Right lung (tissue), 2 donors: ENCODE measurements at regions not wholly inside any gene's neighbourhood (a gene's known extent, or its start where the extent isn't known, plus 50 kb on each side); places are given as distances from the start of the nearest gene placed in this dataset.
"Not testable (repeated sequence)": the region's sequence is repeated elsewhere in the genome, so short reads cannot be mapped to it uniquely, and the experiment has no call there.

ENCODE experiments used
- DNase-seq, 2 donors: peaks; one replicate each; pipeline ENCODE4 v3.0.0-alpha.2; 2013

GRCh38 chr12:46519407-46519806 lies 146.8 kb upstream of the SLC38A2 start:
- no peak for DNase-seq

GRCh38 chr12:46518729-46519128 lies 146.2 kb upstream of the SLC38A2 start:
- DNase-seq = peak in 1 of 2 donors; percentile 36

DNA sequence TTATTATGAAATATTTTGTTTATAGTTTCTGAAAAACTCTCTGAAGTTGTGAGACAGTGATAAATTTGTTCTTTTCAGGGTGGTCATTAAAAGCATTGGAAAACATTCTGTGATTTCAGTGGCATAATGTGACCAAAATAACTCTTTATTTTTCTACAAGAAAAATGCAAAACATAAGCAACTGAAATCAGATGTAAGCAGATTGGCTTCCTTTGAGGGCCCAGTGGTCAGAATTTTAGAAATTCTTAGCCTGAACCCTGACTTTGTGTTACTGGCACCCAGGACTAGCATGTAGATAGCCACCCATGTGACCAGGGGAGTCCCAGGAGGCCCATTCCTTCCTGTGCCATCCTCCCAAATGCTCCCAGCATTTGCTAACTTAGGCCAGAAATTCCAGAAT lies 145.6 kb upstream of the SLC38A2 start:
- DNase-seq = peak in 1 of 2 donors; percentile 37

DNA sequence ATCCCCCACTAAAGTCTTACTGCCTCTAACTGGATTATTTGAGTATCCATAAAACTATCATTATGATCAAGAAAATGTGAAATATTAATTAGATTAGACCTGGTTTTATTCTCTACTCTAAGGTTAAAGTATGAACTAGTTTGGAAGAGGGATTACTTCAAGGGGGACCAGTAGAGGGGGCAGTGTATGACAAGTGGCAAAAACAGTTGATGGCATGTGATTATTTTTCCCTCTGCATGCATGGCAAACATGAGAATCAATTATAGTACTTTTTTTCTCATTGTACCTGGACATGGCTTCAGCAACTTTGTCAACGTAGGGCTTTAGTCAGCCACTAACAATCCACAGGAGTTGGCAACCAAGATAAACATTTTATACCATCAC lies 145.0 kb upstream of the SLC38A2 start:
- no peak for DNase-seq

DNA sequence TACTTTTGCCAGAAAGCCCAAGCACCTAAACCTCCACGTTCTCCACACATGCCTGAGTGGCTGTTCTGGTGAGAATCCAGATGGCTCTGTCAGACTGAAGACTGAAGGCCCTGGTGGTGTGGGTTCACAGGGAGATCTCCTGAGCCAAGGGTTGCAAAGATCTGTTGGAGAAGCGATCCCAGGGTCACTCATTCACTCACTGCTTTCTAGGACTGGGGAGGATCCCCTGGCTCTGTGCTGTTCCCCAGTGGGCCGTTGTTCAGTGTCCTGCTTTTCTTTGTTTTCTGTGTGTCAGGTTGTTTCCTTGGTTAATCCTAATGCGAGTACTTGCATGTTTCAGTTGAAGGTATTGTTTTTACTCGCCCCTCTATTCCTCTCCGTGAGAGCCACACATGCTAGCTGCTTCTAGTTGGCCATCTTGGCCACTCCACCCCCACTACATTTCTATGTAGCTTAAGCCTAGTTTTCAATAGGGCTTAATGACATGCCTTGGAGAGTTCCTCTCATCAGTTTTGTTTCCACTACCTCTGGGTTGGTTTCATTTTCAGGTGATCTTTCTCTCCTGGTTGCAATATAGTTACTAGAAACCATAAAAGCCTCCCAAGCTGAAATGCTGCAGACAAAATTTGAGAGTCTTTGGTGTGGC lies 144.5 kb upstream of the SLC38A2 start:
- no peak for DNase-seq

DNA sequence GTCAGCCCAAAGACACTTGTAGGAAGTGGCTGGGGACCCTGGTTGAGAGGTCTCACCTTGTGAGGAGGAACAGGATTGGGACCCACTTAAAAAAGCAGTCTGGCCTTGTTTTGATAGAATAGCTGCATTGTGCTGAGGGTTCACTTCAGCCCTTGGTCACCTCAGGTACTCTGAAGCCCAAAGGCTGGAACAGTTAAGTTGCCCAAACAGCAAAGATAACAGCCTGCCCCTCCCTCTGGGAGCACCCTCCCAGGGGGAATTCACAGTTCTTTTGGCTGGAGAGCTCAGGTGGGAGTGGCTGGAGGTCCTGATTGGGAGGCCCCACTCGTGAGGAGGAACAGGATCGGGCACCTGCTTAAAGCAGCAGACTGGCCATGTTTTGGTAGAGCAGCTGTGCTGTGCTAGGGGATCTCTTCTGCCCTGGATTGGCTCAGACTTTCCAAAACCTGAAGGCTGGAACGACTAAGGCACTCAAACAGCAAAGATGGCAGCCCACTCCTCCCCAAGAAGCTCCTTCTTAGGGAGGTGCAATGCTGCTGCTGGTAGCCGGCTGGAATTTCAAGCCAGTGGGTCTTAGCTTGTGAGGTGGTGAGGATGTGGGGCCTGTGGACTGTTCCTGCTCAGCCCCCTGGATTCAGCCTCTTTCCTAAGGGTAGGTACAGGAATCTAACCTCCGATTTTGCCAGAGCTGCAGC lies 143.8 kb upstream of the SLC38A2 start:
- no peak for DNase-seq

GRCh38 chr12:46515829-46516228 lies 143.3 kb upstream of the SLC38A2 start:
- no peak for DNase-seq

DNA sequence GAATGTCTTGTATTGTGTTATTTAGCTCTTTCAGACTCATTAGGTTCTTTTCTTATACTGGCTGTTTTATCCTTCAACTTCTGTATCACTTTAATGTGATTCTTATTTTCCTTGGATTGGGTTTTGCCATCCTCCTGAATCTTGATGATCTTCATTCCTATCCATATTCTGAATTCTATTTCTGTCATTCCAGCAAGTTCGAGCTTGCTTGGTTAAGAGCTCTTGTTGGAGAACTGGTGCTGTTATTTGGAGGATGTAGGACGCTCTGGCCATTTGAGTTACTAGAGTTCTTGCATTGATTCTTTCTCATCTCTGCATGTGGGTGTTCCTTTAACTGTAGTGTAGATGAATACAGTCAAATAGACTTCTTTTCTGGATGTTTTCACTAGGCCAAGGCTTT lies 142.3 kb upstream of the SLC38A2 start:
- no peak for DNase-seq

DNA sequence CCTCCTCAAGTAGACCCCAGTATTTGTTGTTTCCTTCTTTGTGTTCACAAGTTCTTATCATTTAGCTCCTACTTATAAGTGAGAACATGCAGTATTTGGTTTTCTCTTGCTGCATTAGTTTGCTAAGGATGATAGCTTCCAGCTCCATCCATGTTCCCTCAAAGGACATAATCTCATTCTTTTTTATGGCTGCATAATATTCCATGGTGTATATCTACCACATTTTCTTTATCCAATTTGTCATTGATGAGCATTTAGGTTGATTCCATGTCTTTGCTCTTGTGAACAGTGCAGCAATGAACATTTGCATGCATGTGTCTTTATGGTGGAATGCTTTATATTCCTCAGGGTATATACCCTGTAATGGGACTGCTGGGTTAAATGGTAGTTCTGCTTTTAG lies 137.7 kb upstream of the SLC38A2 start:
- not testable (repeated sequence) for DNase-seq

- no peak for DNase-seq
Measured at GRCh38 chr12:46509135-46509534, 136.6 kb upstream of the SLC38A2 start.

DNA sequence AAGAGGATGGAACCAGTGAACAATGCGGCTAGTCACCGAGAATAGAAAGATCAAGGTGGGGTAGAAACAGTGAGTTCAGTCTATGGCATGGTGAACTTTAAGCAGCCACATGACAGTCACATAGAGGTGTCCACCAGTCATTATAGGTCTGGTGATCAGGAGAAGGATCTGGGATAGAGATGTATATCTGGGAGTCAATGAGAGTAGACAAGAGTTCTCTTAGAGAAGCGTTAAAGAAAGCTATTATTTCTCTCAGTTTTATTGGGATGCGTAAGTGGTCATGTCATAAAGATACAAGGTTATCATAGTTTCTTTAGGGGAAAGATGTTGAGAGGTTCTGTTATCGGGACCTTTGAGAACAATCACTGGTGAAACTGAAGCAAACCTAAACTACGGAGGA lies 136.1 kb upstream of the SLC38A2 start:
- no peak for DNase-seq

DNA sequence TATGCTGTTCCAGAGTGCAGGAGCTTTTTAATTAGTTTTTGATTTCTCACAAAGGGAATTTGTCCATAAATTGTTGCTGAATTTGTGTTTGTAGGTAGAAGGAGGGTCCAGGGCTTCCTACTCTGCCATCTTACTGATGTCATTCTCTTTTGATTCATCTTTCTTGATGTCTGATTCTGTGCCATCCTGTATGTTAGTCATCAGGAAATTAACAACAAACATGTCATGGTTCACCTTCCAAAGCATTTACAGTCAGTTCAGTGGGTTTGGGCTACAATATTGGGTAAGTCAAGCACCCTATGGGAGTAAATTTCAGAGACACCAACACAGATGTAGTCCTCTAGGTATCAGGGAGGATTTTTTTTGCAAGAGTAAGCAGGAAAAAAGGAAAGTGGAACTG lies 135.2 kb upstream of the SLC38A2 start:
- no peak for DNase-seq

DNA sequence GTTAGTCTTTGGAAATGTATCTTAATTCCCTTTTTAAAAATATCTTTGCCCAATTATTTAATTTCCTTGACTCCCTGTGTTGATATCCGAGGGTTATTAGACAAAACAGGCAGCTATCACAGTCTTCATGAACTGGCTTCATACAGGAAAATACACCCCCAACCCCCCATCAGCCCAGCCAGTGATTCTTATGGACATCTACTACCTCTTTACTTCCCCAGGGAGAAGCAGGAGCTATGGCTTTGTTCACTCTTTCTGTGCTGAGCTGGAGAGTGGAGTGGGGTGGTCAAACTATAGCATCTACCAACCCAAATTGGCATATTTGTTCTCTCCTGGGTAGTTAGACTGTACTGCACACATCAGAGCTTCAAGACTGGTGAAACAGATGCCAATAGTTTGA lies 134.4 kb upstream of the SLC38A2 start:
- no peak for DNase-seq

DNA sequence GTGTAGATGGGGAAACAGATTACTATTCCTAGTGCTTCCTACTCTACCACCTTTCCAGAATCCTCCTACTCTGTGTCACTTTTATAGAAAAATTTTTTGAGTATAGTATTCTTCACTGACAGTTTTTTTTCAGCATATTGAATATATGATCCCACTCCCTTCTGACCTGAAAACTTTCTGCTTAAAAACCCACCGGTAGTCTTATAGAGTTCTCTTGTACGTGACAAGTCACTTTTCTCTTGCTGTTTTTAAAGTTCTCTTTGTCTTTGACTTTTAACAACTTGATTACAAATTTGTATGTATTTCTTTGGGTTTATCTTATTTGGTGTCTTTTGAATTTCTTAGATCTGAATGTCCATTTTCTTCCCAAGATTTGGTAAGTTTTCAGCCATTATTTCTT lies 133.6 kb upstream of the SLC38A2 start:
- DNase-seq = no peak

- no peak for DNase-seq
Measured at GRCh38 chr12:46504494-46504893, 131.9 kb upstream of the SLC38A2 start.

DNA sequence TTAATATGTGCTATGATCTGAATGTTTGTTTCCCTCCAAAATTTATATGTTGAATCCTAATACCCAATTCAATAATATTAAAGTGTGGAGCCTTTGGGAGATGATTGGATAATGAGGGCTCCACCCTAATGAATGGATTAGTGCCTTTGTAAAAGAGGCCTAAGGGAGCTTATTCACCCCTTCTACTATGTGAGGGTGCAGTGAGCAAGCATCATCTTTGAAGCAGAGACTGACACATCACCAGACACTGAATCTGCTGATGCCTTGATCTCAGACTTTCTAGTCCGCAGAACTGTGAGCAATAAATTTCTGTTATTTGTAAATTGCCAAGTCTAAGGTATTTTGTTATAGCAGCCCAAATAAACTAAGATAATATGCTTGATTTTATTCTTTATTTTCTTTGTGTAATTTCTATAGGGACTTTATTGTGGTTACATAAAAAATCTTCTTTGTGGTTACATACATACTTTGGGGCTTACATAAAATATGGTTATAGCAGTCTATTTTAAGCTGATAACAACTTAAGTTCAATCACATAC lies 131.1 kb upstream of the SLC38A2 start:
- DNase-seq = no peak

DNA sequence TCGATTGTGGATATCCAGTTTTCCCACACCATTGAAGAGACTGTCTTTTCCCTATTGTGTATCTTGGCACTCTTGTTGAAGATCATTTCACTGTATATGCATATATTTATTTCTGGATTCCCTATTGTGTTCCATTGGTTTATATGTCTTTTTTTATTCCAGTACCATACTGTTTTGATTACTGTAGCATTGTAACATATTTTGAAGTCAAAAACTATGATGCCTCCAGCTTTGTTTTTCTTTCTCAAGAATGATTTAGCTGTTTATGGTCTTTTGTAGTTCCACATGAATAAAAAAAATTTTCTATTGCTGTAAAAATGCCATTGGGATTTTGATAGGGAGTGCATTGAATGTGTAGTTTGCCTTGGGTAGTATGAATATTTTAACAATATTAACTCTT lies 128.1 kb upstream of the SLC38A2 start:
- DNase-seq = no peak

GRCh38 chr12:46499901-46500300 lies 127.3 kb upstream of the SLC38A2 start:
- no peak for DNase-seq

GRCh38 chr12:46499226-46499625 lies 126.7 kb upstream of the SLC38A2 start:
- no peak for DNase-seq

- no peak for DNase-seq
Measured at GRCh38 chr12:46497739-46498138, 125.2 kb upstream of the SLC38A2 start.

DNA sequence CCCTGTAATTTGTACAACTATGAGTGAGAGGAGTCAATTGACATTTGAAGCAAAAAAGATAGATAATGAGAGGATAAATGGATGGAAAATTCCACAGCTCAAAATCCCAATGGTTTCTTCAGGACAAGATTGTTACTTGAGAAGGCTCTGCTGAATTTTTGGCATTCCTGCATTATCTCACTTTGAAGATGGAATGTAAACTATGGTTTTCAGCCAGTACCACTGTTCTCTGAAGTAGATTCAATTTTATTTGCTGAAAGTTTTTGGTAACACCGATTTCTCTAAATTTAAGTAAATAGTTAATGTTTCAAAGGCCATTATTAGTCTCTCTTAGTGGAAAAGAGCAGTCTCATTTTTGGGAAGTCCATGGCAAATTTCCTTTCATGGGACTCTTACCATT lies 121.9 kb upstream of the SLC38A2 start:
- DNase-seq = no peak

DNA sequence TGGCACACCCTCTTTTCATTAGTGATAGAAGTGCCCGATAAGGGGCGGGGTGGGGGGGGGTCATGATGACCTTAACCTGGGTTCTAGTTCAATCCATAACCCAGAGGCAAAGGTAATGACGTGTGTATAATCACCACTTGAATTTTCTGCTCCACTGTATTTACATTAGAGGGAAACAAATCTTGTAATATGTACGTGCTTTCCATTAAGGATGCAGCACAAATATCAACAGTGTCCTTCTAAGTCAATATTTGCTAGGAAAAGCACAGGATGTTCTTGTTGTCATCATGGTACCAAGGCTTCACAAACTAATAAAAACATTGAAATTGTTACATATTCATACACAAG lies 121.2 kb upstream of the SLC38A2 start:
- no peak for DNase-seq

DNA sequence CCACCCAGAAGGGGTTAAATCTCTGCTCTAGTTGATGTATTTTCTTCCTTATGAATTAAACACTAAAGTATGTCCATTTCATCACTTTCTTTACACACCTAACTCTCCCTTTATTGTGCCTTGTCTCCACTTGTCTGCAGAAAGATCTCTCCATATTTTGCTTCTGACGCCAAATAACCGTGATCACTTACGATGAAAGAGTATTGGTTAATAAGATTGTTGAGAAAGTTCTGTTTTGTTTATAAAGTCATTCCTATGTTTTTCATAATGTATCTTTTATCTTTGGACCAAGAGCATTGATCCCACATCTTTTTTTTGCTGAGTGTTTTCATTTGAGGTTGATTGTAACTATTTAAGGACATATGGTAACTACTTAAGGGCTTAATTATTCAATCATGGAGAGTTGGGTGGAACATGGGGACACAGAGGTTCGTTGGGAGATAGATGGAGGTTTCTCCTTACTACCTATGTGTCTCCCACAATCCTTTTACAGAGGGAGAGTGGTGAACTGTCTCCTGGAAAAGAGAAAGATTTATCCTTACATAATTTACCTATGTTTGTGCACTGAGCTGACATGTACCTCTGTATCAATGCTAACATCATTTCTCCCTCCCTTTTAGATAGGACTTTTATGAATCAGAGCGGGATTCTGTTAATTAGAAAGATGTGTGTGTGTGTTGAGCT lies 120.7 kb upstream of the SLC38A2 start:
- no peak for DNase-seq
